ENCODE measurements at regions not wholly inside any gene's neighbourhood (a gene's known extent, or its start where the extent isn't known, plus 50 kb on each side); places are given as distances from the start of the nearest gene placed in this dataset.

- DNase-seq, result no peak
Measured at GRCh38 chr11:92484570-92484969, 260.0 kb downstream of the FAT3 start.

GRCh38 chr11:92489826-92490399 is 265.3 kb downstream of the FAT3 start:
- DNase-seq, result no peak

GRCh38 chr11:92492372-92492771 is 267.8 kb downstream of the FAT3 start:
- no peak for DNase-seq

GRCh38 chr11:92495107-92495793 is 270.6 kb downstream of the FAT3 start:
- DNase-seq, result no peak

GRCh38 chr11:92500453-92500852 is 275.8 kb downstream of the FAT3 start:
- DNase-seq, result no peak

- DNase-seq, result no peak
Measured at GRCh38 chr11:92501066-92501739, 276.6 kb downstream of the FAT3 start.

GRCh38 chr11:92504004-92504403 is 279.4 kb downstream of the FAT3 start:
- no peak for DNase-seq

GRCh38 chr11:92504534-92504933 is 279.9 kb downstream of the FAT3 start:
- DNase-seq, result no peak

- DNase-seq, result no peak
Measured at GRCh38 chr11:92505689-92506088, 281.1 kb downstream of the FAT3 start.

GRCh38 chr11:92506809-92507336 is 282.3 kb downstream of the FAT3 start:
- no peak for DNase-seq

GRCh38 chr11:92510591-92510990 is 286.0 kb downstream of the FAT3 start:
- DNase-seq, result no peak

- no peak for DNase-seq
Measured at GRCh38 chr11:92511522-92512203, 287.0 kb downstream of the FAT3 start.

GRCh38 chr11:92512204-92512569 is 287.6 kb downstream of the FAT3 start:
- no peak for DNase-seq

GRCh38 chr11:92523611-92524010 is 299.0 kb downstream of the FAT3 start:
- no peak for DNase-seq

GRCh38 chr11:92524542-92524941 is 299.9 kb downstream of the FAT3 start:
- DNase-seq, result no peak

- DNase-seq, result no peak
Measured at GRCh38 chr11:92527467-92527866, 302.8 kb downstream of the FAT3 start.

- DNase-seq, result no peak
Measured at GRCh38 chr11:92528001-92528400, 303.4 kb downstream of the FAT3 start.

- DNase-seq, result no peak
Measured at GRCh38 chr11:92531065-92531739, 306.6 kb downstream of the FAT3 start.

- no peak for DNase-seq
Measured at GRCh38 chr11:92533657-92534335, 309.2 kb downstream of the FAT3 start.

- DNase-seq, result no peak
Measured at GRCh38 chr11:92536883-92537282, 312.3 kb downstream of the FAT3 start.

- no peak for DNase-seq
Measured at GRCh38 chr11:92540096-92540495, 315.5 kb downstream of the FAT3 start.

GRCh38 chr11:92545906-92546471 is 321.4 kb downstream of the FAT3 start:
- no peak for DNase-seq
